ENCODE measurements at regions not wholly inside any gene's neighbourhood (a gene's known extent, or its start where the extent isn't known, plus 50 kb on each side); places are given as distances from the start of the nearest gene placed in this dataset.
"Not testable (repeated sequence)": the region's sequence is repeated elsewhere in the genome, so short reads cannot be mapped to it uniquely, and the experiment has no call there.

DNA sequence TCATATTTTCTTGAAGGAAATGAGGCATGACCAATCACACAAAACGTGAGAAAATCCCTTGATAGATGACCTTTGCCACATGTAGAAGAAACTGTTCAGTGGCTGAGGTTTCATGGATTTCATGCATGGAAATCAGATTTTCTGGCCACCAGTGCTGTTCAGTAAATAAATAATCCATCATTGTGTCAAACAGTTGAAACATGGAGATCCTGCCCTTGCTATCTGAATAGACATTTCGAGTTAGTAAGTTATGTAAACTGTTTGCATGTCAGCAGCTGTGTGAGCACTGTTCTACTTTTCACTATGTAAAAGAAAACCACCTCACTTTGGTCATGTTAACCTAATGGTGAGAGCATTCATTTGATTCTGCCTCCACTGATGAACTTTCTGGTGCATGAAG lies 793.9 kb upstream of the EPHA7 start:
- no peak for DNase-seq

DNA sequence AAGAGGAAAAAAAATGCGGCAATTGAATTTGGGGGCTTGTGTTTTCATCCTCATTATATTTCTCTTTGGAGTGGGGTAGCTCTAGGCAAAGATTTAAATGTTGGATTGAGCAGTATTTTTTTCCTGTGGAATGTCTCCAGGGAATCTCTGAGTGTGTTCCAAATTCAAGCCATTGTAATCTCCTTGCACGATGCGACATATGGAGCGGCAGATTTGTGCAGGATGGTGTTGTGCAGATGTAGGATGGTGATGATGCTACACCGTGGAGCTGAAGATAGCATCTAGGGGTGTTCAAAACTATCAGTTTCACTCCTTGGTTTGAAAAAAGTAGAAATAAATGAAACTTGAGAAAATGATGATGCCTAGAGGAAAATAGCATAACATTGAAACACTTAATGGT lies 777.5 kb upstream of the EPHA7 start:
- DNase-seq = no peak

DNA sequence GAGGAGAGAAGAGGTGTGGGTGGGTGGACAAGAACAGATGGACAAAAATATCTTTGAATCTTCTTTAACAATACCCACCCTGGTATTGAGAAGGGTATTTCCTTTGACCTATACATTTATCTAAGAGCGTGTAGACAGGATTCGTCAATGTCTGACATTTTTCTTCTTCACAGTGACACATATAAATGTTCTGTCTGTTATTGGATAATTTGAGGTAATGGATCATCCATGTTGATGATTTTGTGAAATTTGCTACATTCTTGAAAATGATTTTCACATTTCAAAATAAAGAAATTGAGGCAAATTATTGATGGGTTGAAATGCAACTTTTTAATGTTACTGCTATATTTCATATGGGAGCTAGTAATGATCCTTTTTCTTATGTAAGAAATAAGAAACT lies 770.7 kb upstream of the EPHA7 start:
- no peak for DNase-seq

DNA sequence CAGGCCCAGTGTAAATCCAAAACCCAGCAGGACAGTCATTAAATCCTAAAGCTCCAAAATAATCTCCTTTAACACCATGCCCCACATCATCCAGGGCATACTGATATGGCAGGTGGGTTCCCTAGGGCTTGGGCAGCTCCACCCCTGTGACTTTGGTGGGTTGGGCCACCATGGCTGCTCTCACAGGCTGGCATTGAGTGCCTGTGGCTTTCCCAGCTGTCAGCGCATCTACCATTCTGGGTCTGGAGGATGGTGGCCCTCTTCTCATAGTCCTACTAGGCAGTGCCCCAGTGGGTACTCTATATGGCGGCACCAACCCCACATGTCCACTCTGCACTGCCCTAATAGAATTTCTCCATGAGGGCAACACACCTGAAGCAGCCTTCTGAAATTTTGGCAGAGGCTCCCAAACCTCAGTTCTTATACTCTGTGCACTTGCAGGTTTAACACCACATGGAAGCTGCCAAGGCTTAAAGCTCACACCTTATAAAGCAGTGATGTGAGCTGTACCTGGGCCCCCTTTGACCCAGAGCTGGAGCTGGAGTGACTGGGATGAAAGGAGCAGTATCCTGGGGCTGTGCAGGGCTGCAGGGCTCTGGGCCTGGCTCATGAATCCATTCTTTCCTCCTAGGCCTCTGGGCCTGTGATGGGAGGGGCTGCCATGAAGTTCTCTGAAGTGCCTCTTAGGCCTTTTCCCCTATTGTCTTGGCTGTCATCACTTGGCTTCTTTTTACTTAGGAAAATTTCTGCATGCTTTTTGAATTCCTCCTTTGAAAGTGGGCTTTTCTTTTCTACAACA lies 765.5 kb upstream of the EPHA7 start:
- no peak for DNase-seq

DNA sequence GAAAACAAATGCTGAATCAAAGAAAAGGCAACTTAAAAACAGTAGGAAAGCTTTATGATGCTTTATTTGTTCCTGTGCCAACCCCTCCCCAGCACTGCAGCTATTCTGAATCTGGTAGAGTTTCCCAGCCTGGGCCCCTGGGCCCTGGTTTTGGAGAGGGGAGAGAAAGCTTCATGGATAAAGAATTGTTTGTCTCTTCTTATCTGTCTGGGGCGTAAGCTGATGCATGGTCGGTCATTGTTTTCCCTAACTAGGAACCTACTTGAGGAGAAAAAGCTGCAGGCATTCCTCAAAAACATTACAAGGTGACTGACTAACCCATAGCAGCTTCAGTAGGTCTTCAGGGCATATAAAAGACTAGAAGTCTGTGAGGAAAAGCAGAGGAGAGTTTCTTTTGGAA lies 758.1 kb upstream of the EPHA7 start:
- DNase-seq = no peak

DNA sequence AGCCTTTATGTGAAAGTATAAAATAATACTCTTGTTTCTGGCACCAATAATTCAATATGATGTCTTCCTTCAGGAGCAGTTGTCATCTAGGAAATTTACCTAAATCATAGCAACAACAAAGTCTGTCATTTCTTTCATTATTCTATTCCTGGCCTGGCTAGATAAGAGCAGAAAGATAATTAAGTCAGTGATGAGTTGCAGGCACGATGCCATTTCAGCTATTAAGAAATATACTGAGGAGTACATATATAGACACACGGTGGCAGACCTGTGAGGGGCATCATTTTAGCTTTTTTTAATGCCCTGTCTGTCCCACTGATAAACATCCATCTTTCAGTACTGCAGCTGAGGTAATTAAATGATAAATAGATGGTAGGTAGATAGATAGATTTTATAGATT lies 756.1 kb upstream of the EPHA7 start:
- no peak for DNase-seq

DNA sequence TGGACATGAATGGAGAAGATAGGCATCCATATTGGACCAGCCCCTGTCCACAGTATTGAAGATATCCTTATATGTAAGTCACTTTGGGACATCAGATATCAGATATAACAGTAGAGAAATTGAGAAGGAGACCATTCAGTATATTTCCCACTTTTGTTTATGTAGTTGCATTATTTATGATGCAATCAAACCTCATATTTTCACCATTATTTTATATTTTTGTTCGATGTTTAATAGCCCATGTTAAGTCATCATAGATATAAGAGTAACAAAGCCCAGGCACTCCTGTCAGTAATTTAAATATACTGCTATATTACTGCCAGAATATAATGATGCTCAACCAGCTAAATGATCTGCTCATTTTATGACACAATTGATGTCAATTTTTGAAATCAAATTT lies 744.5 kb upstream of the EPHA7 start:
- DNase-seq = no peak

DNA sequence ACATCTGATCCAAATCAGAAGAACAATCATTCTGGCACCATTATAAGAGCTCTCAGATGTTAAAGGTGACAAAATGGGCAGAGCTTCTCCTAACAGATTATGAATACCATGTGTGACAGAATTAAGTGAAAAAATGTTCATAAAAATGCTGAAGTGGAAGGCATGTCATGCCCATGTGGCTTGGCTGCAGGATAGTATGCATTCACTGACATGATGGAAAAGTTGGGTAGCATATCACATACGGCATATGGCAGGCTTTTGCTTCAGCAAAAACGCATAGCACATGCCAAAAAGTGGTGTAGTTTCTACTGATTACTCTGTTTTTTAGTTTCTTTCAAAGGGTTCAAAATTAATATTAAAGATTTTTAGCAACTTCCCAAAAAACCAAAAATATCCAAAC lies 731.5 kb upstream of the EPHA7 start:
- no peak for DNase-seq

DNA sequence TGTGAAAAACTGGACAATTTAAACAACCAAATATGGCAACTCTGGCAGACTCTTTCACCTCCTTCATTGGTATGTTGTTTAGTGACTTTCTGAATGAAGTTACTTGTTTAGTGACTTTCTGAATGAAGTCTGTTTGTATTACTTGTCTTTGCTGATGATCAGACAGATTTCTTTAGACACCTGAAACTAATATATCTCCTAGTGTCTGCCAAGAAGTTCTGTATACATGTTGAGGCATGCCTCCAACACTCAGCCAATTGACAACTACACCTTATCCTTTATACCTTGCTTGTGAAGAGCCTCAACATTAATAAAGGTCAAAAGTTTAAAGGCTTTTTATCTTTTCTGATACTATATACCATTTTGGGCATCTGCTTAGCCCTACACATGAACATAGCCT lies 725.4 kb upstream of the EPHA7 start:
- no peak for DNase-seq

DNA sequence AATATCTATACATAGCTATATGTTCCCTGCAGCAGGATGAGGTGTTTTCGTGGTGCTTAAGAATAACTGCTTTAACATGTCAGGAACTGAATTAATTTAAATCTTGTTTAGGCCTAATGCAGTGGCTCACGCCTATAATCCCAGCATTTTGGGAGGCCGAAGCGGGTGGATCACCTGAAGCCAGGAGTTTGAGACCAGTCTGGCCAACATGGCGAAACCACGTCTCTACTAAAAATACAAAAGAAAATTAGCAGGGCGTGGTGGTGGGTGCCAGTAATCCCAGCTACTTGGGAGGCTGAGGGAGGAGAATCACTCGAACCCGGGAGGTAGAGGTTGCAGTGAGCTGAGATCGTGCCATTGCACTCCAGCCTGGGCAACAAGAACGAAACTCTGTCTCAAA lies 717.8 kb upstream of the EPHA7 start:
- not testable (repeated sequence) for DNase-seq

DNA sequence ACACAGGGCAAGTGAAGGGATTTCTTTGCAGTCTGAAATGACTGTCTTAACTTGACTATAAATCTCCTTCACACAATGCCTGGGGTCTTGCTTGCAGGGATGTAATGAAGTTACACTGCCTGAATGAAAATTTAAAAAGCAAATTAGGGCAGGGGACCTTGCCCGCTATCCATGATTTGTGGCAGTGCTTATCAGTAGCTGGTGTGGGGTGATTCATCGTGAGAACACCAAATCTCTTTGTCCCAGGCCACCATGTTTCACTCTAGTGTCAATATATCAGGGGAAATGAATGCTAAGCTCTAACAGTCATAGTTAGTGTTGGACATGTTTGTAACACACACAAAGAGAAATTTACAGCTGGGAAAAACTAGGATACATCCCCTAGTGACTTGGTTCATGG lies 713.7 kb upstream of the EPHA7 start:
- no peak for DNase-seq

DNA sequence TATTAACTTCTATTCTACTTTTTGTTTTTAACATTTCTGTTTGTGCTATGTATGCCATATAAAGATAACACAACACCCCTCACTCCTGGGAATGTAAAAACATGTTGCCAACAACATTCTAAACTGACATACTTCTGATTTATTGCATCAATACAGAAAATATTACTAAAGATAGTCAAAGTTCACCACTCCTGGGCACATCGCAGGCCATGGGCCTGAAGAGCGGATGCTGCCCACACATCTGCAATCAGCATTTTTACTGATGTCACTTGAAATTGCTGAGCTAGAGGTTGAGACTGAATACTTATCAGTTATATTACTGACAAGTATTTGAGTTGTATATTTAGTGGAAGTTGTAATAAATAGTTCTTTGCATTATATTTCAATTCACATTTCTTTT lies 711.9 kb upstream of the EPHA7 start:
- no peak for DNase-seq

DNA sequence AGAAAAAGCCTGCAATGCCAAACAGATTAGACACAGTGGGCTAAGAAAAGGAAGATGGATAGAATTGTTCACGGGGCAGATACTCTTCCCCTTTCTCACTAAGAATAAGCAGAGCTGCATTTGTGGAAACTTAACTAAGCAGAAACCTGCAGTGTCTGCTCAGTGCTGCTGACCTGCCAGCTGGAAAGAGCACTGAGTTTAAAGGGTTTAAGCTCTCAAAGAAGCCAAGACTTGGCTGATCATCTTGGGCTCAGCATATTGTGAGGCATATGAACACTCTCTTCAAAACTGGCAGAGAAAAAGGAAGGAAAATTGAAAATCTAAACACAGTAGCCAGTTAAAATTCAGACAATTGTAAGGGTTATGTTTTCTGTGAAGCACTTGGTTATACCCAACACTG lies 711.1 kb upstream of the EPHA7 start:
- DNase-seq = no peak

DNA sequence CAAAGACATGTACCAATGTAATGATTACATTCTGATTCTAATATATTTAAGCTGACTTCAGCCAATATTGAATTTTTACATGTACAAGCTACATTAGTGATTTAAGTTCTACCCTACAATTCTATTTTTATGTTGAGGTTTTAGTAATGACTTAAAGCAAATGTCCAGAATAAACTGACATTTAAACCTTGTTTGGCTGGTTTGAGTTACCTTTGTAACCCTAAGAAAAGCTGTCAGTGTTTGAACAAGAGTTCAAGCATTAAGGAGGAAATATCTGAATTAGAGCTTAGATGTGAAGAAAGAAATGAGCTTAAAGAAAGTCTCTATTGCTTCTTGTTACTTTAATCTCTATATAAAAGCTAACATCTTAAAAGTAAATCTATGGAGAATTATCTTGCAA lies 710.6 kb upstream of the EPHA7 start:
- DNase-seq = no peak

DNA sequence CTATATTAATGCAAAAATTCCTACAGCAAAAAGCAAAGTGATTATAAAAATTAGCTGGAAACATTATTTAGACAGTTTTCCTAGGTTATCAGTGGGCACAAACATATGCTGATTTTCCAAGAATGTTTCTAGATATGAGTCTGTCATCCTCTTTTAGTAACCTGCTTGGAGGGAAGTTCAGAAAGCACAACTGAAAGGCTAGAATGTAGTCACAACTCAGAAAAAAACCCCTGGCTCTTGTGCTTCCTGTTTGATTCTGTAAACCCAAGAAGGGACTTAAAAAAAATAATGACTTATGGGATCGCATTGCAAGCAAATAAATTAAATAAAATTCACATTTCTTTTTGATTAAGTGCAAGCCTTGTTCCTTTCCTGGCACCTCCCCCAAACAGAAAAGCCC lies 708.4 kb upstream of the EPHA7 start:
- DNase-seq = no peak

DNA sequence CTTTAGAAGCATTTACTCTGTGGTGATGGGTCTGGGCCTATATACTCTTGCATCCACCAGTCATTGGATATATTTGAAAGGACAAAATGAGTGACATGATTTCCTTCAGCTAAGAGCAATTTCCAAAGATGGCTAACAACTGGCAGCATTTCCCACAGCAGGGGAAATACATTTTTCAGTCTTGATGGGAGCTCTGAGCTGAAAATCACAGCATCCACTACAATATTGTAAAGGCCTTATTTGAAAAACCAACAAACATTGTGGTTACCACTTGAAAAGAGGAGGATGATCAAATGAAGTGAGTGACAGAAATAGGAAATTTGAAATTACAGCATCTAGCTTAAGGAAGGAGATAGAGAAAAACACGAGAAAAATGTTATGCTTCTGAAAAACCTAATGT lies 705.0 kb upstream of the EPHA7 start:
- DNase-seq = no peak

DNA sequence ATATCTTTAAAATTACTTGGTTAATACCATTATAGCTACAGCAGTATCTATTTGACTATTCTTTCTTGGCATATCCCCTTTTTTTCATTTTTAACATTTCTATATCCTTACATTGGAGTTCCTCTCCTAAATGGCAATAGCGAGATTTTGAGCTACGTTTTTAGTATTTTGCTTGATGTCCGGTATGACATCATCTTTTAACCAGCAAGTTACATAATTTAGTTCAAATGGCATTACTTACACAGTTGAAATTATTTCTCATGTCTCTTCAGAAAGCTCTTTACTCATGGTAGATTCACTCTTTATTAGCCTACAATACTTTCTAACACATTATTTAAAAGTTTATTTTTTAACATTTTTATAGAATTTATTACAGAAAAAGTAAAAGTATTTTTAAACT lies 701.7 kb upstream of the EPHA7 start:
- DNase-seq = no peak

DNA sequence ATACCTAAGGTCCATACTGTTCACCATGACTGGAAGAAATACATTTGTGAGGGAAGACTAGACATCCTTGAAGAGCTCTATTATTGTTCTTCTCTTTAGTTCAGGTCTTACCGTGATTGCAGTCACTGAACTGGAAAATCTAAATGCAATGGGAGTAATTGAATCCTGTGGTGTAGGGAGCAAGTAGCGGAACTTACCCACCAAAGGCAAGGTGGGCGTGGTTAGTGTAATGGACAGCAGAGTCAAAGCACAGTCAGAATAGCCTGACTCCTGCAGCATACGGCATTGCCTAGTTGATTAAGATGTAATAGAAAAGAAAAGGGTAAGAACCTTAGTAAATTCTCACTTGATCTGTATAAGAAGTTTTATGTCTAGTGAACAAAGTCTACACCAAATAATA lies 679.7 kb upstream of the EPHA7 start:
- DNase-seq = no peak

DNA sequence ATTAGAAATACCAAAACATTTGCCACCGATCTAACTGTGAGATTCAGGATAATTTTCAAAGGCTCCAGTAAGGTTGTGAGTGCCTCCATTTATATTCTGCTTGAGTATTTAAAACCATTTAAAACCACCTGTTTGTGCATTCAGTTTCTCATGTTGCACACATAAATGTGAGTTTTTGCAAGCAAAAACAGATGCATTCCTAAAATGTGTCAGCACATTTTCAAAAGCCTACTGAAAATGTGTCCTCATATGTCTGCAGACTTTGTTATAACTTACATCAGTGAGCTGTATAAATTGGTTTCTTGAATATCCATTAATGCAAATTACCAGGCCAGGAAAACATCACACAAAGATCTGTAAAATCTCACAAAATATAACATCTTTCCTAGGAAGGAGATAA lies 676.6 kb upstream of the EPHA7 start:
- DNase-seq = no peak

DNA sequence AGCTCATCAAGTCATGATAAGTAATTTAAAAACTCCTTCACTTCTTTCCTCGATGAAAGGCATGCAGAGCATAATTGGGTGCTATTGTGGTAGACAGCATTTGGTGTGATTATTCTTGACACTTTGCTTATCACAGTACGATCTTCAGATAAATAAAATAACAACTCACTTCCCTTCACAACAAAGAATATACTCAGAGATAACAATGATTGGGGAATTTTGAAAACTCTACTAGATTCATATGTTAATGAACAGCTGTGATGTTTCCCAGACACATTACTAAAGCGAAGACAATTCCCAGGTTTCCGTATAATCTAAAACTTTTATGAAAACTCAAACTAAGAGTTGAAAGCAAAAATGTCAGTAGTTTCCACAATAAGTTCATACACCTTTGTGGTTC lies 670.6 kb upstream of the EPHA7 start:
- DNase-seq = no peak

DNA sequence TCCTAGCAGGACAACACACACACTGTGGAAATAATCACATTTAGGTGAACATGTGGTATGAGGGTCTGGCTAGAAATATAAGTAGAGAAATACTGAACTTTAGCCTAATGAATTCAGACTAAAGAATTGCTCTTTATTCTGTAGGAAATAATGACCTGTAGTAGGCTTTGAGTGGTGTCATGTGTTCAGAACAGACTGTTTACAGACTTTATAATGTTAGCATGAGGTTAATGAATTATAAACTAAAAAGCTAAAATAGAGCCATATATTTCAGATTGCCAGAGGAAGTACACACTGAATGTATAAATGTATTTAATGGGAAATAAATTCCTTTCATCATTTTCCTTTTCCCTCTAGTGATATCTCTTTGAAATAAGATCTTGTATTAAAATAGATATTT lies 669.5 kb upstream of the EPHA7 start:
- no peak for DNase-seq

DNA sequence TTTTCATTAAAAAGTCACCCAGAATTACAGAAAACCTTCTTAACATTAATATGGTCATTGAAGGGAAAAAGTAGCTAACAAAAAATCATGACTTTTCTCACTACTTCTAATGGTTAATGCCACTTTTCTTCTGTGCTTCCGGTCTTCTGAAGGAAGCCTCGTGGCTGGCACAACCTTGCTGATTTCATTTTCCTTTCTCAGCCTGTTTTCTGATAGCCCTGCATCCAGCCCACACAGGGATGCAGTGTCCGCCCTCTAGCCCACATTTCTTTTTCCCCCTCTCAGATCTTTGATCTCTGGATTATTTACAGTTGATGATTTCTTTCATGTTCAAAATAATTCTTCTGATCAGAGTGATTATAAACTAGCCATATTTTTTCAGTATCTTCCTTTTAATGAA lies 655.4 kb upstream of the EPHA7 start:
- no peak for DNase-seq

DNA sequence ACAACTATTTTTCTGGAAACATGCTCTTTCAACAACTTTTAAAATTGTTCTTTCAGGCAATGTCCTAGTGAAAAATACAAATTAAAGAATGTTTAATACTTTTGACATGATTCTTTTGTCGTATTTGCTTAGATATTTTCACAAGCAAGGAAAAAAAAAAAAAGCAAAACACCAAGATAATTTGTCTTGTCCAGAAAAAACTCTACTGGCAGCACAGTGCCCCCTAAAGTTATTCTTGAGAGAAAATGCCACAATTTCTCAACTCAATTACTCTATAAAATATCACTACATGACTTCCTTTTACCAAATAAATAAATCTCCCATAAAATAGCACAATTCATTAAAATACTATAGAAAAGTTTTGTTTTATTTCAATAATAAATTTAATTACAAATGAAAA lies 652.5 kb upstream of the EPHA7 start:
- DNase-seq = no peak

DNA sequence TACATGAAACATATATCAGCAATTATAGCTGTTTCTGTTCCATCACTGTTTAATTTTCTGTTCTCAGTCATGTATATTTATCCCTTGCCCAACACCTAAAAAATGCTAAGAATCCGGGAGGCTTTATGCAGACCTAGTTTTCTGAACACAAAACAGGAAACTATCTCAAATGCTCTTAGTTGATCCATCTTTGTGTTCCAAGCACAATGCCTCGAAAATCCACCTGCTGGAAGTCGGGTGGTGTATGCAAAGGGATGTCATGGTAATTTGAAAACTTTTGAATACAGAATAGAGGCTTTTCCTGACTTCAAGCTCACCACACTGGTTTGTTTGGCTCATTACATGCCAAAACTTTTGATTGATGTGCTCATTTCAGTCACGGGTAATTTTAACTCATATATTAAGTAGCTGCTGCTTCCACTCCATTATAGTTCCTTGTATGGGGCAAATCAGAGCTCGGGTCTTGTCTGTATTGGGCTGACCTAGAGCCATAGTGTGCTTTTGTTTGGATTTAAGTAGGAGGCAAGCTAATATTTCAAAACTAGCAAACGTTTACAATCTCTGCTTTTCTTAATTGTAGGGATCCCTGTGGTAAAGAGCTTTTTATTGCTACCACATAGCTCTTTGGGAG lies 646.5 kb upstream of the EPHA7 start:
- DNase-seq = no peak

DNA sequence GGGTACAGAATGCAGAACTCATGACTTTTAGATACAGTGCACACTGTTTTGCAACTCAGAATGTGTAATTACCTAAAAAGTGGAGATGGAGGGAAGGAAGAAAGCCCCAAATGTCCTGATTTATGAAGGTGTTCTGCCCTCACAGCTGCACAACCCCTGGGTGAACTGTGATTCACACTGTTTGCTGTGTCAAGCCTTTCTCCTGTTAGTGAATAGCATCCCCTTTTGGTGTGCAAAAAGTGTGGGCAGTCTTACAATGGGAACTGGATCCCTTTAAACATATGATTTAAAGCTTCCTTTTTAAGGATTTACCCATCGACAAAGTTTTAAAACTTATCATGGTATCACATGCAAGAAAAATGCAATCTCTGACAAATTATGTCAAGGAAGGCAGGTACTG lies 633.4 kb upstream of the EPHA7 start:
- no peak for DNase-seq
